GM18858 (cell line): ENCODE measurements at regions not wholly inside any gene's neighbourhood (a gene's known extent, or its start where the extent isn't known, plus 50 kb on each side); places are given as distances from the start of the nearest gene placed in this dataset.

ENCODE experiments used
- ATAC-seq: cut with Tn5 transposase; IDR thresholded peaks from one replicate; pipeline ENCODE4 v1.9.1; 2021; ENCODE audit not compliant: unreplicated experiment

DNA sequence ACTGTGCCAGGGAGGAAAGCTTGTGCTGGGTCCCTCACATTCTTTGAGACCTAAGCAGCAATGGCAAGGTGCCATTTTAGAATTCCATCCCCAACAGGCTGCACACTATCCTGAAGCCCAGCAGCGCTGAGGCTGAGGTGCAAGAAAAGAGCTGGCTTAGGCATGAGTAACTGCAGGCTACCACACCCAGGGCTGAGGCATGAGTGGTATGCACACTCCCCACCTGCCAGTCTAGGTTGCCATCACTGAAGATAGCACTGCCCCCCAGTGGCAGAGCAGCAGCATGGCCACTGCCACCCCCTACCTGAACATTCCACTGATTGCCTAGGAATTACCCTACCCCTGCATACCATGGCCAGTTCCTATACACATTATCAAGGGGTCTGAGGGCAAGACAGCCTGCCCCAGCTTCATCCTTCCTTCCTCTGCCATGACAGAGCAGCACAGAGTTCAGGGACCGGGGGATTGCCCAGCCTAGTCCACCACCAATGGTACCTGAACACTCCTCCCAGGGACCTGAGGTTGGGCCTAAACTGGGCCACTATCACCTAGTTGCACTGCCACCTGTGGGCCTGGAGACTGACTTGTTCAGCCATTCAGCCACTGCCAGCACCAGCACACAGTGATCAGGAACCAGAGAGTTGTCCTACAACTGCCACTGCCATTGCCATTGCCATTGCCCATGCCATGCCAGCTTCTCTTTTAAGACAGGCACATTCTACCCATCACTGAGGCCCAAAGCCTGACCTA, 129.8 kb downstream of the SATB1 start:
- ATAC-seq = peak; percentile 85

DNA sequence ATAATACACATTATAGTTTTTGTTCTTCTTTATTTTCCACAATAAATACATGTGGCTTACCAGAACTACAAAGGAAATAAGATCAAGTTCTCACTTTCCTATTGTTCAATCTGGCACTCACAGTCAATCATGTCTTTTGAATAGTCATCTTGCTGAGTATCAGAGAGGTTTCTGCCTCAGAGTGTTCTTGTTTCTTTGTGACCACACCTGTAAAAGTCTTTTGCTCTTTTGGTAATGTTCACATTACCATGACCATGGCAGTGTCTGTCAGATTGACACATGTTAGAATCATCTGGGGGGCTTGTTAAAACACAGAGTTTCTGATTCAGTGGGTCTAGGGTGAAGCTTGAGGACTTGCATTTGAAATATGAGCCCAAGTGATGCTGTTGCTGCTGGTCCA, 135.0 kb downstream of the SATB1 start:
- ATAC-seq = no peak

- ATAC-seq = no peak
Observed at GRCh38 chr3:18288243-18288642, 136.9 kb downstream of the SATB1 start.

DNA sequence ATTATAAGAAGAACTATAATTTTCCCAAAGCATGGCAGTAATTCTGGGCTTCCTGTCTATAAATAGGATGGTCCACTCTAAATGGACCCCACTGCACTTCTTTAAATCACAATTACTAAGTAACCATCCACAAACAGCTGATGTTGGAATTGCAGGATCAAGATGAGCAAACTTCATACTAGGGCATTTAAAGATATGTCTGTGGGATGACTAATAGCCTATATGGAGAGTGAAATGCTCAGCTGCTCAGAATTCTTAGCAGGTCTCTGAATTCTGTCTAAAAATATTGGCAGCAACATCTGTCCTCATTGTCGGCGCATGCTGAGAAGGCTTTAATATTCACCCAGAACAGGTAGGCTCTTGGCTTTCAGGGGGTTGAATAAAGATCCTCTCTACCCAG, 140.4 kb downstream of the SATB1 start:
- ATAC-seq = no peak

DNA sequence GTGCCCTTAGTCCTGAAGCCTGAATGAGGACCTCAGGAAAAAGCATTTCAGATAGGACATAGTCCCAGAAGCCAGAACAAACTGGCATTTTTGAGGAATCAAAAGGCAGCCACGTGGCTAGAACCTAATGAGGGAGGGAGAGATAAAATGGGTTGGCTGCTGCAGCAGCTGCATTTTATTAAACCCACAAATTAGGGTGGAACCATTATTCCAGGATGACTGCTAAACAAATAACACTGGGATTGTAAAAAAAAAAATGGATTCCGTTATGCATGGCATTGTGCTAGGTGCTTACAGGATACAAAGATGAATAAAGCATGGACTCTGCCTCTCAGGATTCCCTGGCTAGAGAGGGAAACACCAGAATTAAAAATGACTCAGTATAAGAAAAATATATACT, 141.5 kb downstream of the SATB1 start:
- ATAC-seq = no peak

GRCh38 chr3:18282507-18282906, 142.6 kb downstream of the SATB1 start:
- no peak for ATAC-seq

DNA sequence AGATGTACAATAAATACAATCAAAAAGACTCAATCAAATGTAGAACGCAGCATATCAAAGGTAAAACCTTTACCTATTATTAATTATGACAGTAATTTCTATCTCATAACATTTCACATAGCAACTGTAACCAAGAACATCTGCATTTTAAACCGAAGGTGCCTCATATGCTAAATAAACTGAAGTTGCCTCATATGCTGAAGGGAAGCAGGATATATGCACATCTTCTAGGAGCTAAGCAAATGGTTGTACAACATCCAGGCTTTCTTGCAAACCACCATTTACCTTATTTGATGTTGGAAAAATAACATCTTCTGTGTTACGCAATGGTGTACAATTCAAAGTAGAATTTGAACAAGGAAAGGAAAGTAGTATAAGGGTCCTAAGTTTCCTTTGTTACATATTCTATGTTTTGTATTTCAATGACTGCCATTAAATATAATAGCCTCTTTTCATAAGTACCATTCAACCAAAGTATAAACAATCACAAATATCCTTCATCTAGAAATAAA, 145.9 kb downstream of the SATB1 start:
- ATAC-seq = no peak

DNA sequence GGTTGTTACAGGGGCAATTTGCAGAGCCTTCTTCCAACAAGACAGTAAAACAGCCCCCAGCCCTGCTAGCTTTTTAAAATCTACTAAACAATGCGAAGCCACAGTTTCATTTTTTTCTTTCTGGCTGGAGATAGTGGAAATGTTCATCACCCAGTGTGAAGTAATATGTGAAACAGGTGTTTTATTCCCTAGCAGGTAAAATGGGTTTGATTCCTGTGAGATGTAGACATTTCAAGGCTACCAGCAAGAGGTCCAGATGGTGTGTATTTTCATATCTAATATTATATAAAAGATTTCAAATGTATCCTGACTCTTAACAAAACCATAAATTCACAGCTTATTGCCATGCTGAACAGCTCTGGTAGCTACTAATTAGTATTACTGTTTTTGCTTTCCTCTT, 160.3 kb downstream of the SATB1 start:
- ATAC-seq = no peak

- no peak for ATAC-seq
Observed at GRCh38 chr3:18264361-18264760, 160.8 kb downstream of the SATB1 start.

GRCh38 chr3:18258492-18258891, 166.6 kb downstream of the SATB1 start:
- no peak for ATAC-seq

GRCh38 chr3:18252578-18252977, 172.6 kb downstream of the SATB1 start:
- ATAC-seq = no peak

DNA sequence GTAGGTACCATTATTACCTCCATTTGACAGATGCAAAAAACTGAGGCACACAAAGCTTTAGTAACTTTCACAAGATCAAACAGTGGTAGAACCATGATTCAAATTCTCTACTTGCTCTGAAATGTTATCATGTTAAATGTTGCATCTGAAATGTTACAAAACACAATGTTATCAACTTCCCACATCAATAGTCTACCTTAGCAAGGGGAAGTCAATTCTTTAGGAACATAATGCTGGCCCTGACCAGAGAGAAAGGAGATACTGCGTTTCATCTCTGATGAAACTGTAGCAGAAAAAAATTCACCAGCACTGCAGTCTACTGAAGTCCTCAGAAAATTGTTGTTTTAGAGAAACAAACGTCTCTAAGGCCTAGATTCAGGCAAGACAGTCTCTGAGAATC, 174.1 kb downstream of the SATB1 start:
- ATAC-seq = no peak

DNA sequence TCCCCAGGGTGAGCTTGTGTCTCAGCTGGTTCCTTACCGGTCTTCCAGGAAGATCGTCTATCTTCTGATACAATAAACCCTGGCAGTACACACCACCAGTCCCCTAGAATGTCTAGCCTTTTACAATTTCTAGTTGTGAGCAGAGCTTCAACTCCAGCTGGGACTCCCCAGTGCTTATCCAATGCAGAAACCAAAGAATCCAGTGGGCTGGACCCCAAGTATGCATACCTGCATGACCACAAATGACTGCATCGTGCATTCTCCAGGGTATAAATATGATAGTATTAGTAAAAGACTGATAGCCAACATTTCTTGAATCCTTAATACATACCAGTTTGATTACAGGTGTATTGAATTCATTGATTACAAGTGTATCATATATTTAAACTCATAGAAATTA, 176.0 kb downstream of the SATB1 start:
- no peak for ATAC-seq

- no peak for ATAC-seq
Observed at GRCh38 chr3:18247776-18248310, 177.3 kb downstream of the SATB1 start.

- no peak for ATAC-seq
Observed at GRCh38 chr3:18247139-18247695, 177.9 kb downstream of the SATB1 start.

DNA sequence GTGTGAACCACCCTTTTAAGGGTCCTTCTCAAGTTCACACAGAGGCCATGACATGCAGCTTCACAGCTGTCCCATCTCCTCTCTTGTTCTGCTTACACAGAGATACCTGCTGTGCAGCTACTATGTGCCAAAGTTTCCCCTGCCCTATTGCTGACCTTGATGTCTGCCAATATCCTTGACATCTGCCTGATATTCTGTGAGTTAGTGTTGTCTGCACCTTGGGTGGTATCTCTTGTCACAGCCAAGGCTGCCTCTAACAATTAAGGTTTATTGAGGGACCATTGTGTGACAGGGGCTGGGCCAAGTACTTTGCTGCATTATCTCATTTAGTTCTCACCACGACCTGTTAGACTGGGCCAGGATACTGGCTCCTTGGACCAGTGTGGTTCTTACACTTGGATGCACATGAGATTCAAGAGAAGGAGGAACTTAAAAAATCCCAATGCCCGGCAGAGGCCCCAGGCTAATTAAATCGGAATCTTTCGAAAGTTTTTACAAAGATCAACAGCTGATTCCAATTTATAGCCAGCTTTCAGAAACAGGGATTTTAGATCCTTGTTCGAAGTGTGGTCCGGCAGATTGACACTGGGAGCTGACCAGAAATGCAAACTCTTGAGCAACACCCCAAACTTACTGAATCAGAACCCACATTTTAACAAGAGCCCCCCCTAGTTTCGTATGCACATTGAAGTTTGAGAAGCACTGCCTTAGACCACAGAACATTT, 178.6 kb downstream of the SATB1 start:
- ATAC-seq = no peak

DNA sequence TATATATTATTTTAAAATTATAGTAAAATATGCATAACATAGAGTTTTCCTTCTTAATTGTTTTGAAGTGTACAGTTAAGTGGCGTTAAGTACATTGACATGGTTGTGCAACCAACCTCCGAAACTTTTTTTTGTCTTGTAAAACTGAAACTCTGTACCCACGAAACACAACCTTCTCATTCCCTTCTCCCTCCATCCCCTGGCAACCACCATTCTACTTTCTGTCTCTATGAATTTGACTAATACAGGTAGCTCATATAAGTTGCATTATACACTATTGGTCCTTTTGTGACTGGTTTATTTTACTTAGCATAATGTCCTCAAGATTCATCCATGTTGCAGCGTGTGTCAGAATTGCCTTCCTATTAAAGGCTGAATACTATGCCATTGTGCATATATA, 179.4 kb downstream of the SATB1 start:
- peak; percentile 49 for ATAC-seq

GRCh38 chr3:18241837-18242236, 183.3 kb downstream of the SATB1 start:
- no peak for ATAC-seq

DNA sequence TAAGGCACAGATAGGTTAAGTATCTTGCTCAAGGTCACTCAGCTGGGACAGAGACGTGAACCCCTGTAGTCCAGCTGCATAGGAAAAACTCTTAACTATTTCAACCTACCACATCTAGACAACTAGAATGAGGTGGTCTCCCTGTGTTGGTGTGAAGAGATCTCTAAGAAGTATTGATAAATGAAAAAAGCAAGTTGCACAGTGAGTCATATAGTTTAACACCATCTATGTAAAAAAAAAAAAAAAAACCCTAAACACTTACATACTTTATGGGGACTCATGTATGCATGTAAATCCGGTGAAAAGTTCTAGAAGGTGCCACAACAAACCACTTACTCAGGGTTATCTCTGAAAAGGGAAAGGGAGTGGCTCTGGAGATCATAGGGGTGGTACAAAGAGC, 185.5 kb downstream of the SATB1 start:
- no peak for ATAC-seq

DNA sequence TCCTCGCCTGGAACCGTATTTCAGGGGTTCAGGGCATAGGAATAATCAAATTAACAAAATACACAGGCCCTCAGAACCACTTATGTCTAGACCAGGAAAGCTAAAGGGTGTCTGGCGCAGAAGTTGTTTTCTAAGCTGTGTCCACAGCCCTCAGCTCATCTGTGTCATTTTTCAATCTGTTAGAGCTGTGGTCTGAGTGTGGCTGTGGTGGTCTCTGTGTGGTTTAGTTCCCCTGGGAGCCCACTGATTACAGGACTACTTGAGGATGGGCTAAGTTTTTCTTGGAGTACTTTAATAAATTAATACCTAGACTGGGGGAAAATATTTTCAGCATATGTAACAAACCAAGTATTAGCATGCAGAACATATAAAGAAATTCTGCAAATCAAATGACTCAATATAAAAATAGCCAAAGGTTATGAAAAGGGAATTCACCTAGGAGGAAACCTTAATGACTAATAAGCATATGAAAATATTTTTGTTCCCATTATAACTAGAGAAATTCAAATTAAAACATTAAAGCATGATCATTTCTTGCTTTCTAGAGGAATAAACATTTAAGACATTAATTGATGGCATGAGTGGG, 186.3 kb downstream of the SATB1 start:
- no peak for ATAC-seq

DNA sequence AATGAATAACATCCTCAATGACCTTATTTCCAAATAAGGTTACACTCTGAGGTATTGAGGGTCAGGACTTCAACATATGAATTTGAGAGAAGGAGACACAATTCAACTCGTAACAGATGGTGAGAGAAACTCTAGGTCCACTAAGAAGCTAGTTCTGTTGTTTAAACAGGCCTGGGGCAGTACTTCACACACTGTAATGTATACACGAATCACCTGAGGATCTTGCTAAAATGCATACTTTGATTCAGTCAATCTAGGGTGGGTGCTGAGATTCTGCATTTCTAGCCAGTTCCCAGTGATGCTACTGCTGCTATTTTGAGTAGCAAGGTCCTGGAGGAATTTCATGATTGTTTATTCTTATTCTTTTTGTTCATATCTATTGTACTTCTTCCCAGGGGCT, 186.8 kb downstream of the SATB1 start:
- ATAC-seq = no peak
